Endothelial cell of umbilical vein (primary cell): ENCODE measurements at regions not wholly inside any gene's neighbourhood (a gene's known extent, or its start where the extent isn't known, plus 50 kb on each side); places are given as distances from the start of the nearest gene placed in this dataset.

Experiments
- EZH2 ChIP-seq: IDR thresholded peaks from 2 replicates; pipeline ENCODE4 v1.6.1; 2012; ENCODE audit warnings: borderline replicate concordance, low read depth, mild to moderate bottlenecking, moderate library complexity, low read length, inconsistent platforms; ENCODE audit not compliant: severe bottlenecking
- FOS ChIP-seq: IDR thresholded peaks from 2 replicates; pipeline ENCODE4 v1.6.1; 2011; ENCODE audit warnings: mild to moderate bottlenecking, low read length, moderate library complexity, borderline replicate concordance; ENCODE audit not compliant: insufficient read depth
- MAX ChIP-seq: IDR thresholded peaks from 2 replicates; pipeline ENCODE4 v1.6.1; 2011; ENCODE audit not compliant: insufficient read depth, insufficient read length
- TF ChIP-seq, protein P1 (sequence below), 2 donors: IDR thresholded peaks; 1 replicate in 1 of 2; 2 replicates in 1 of 2; pipeline ENCODE4 v1.5.1; 2011; ENCODE audit warnings: low read length in 2 of 2, mild to moderate bottlenecking in 2 of 2, moderate library complexity in 2 of 2, control low read depth in 1 of 2, inconsistent platforms in 1 of 2, low read depth in 1 of 2; ENCODE audit not compliant: insufficient read depth in 1 of 2; ENCODE audit errors: extremely low read depth in 1 of 2

GRCh38 chr2:7559791-7560190 is 642.6 kb downstream of the RNF144A start:
- TF ChIP-seq EZH2 (no peak), MAX (no peak), FOS (no peak)
- TF ChIP-seq, protein P1, sequence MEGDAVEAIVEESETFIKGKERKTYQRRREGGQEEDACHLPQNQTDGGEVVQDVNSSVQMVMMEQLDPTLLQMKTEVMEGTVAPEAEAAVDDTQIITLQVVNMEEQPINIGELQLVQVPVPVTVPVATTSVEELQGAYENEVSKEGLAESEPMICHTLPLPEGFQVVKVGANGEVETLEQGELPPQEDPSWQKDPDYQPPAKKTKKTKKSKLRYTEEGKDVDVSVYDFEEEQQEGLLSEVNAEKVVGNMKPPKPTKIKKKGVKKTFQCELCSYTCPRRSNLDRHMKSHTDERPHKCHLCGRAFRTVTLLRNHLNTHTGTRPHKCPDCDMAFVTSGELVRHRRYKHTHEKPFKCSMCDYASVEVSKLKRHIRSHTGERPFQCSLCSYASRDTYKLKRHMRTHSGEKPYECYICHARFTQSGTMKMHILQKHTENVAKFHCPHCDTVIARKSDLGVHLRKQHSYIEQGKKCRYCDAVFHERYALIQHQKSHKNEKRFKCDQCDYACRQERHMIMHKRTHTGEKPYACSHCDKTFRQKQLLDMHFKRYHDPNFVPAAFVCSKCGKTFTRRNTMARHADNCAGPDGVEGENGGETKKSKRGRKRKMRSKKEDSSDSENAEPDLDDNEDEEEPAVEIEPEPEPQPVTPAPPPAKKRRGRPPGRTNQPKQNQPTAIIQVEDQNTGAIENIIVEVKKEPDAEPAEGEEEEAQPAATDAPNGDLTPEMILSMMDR (IDR thresholded peaks at IDR 0.05; ENCODE audit: extremely low read depth in 1 of 2, insufficient read depth in 1 of 2, low read depth in 1 of 2, low read length in 2 of 2) = no peak
